SK-N-SH (cell line): ENCODE measurements at regions not wholly inside any gene's neighbourhood (a gene's known extent, or its start where the extent isn't known, plus 50 kb on each side); places are given as distances from the start of the nearest gene placed in this dataset.

Experiments
- CTCF ChIA-PET: fragments of 300-600, 350-600 bp; formaldehyde crosslinking; extraction: SDS; loops from one replicate; lab custom pipeline; 2021; lab: Yijun Ruan, JAX
- POLR2A ChIA-PET: fragments of 350-600 bp; sonication (Branson Sonifier 250); formaldehyde crosslinking; extraction: SDS; loops from one replicate; lab custom pipeline; 2020; ENCODE audit warnings: antibody characterized with exemption, inconsistent platforms; lab: Yijun Ruan, JAX
- DNase-seq: peaks from one replicate; pipeline ENCODE4 v3.0.0; 2012
- H2AFZ ChIP-seq: fragments of 200-600 bp; sonication (generic); 2 replicates; pipeline ENCODE4 v1.8.1; 2016; ENCODE audit warnings: antibody characterized with exemption, mild to moderate bottlenecking, low read depth
- H3F3A ChIP-seq: fragments of 200-600 bp; sonication (generic); replicated peaks from 2 replicates; pipeline ENCODE3; 2016; ENCODE audit warnings: antibody characterized with exemption, mild to moderate bottlenecking; ENCODE audit not compliant: insufficient read depth
- H3K27ac ChIP-seq, 2 experiments: fragments of 200-500 bp in 1 of 2; fragments of 200-600 bp in 1 of 2; sonication (Bioruptor generic) in 1 of 2; sonication (generic), shearing (Covaris generic) in 1 of 2; 2 replicates each; pipeline versions ENCODE4 v1.5.1 to v1.6.1; 2014 to 2016; ENCODE audit warnings: low read depth in 2 of 2, inconsistent platforms in 1 of 2, low read length in 1 of 2, mild to moderate bottlenecking in 1 of 2, mixed read lengths in 1 of 2
- H3K27me3 ChIP-seq: fragments of 200-600 bp; sonication (generic), shearing (Covaris generic); 2 replicates; pipeline ENCODE4 v1.6.1; 2016; ENCODE audit warnings: mixed run types; ENCODE audit not compliant: insufficient read depth
- H3K36me3 ChIP-seq, 2 experiments: fragments of 200-500 bp in 1 of 2; fragments of 200-600 bp in 1 of 2; sonication (Bioruptor generic) in 1 of 2; sonication (generic) in 1 of 2; replicated peaks in 1 of 2; 2 replicates each; pipeline versions ENCODE3 to v1.5.1; 2014 to 2016; ENCODE audit warnings: low read length in 1 of 2, mild to moderate bottlenecking in 1 of 2; ENCODE audit not compliant: insufficient read depth in 2 of 2, control insufficient read depth in 1 of 2
- H3K4me1 ChIP-seq, 2 experiments: fragments of 200-500 bp in 1 of 2; fragments of 200-600 bp in 1 of 2; sonication (Bioruptor generic) in 1 of 2; sonication (generic), shearing (Covaris generic) in 1 of 2; 2 replicates each; pipeline versions ENCODE4 v1.5.1 to v1.6.1; 2014 to 2016; ENCODE audit warnings: low read depth in 1 of 2, low read length in 1 of 2, mixed run types in 1 of 2; ENCODE audit not compliant: insufficient read depth in 2 of 2, control insufficient read depth in 1 of 2
- H3K4me2 ChIP-seq: fragments of 200-600 bp; sonication (generic), shearing (Covaris generic); 2 replicates; pipeline ENCODE4 v1.6.1; 2017; ENCODE audit warnings: mixed run types
- H3K4me3 ChIP-seq, 2 experiments: fragments of 200-500 bp in 1 of 2; fragments of 200-600 bp in 1 of 2; sonication (Bioruptor generic) in 1 of 2; sonication (generic), shearing (Covaris generic) in 1 of 2; 2 replicates each; pipeline versions ENCODE4 v1.5.1 to v1.8.1; 2014 to 2016; ENCODE audit warnings: low read depth in 2 of 2, inconsistent platforms in 1 of 2, low read length in 1 of 2, mild to moderate bottlenecking in 1 of 2, mixed read lengths in 1 of 2, moderate library complexity in 1 of 2
- H3K79me2 ChIP-seq: fragments of 200-600 bp; sonication (generic); 2 replicates; pipeline ENCODE4 v1.8.1; 2017; ENCODE audit warnings: mild to moderate bottlenecking; ENCODE audit not compliant: insufficient read depth
- H3K9ac ChIP-seq: fragments of 200-600 bp; sonication (generic); 2 replicates; pipeline ENCODE4 v1.6.1; 2017; ENCODE audit warnings: mixed run types
- H3K9me2 ChIP-seq: fragments of 200-600 bp; sonication (generic); 2 replicates; pipeline ENCODE4 v1.6.1; 2017; ENCODE audit warnings: mixed run types
- H3K9me3 ChIP-seq: fragments of 200-600 bp; sonication (generic); 2 replicates; pipeline ENCODE4 v1.6.1; 2017; ENCODE audit warnings: mixed run types, mild to moderate bottlenecking, moderate library complexity
- H4K20me1 ChIP-seq: fragments of 200-600 bp; sonication (generic); 2 replicates; pipeline ENCODE4 v1.6.1; 2017; ENCODE audit warnings: mild to moderate bottlenecking, mixed run types; ENCODE audit not compliant: insufficient read depth
- ELF1 ChIP-seq: IDR thresholded peaks from 2 replicates; pipeline ENCODE4 v1.4.0; 2012
- FOSL2 ChIP-seq: IDR thresholded peaks from 2 replicates; pipeline ENCODE4 v1.4.0; 2012; ENCODE audit warnings: low read depth, mild to moderate bottlenecking, moderate library complexity, borderline replicate concordance
- GATA2 ChIP-seq: sonication (generic); formaldehyde crosslinking; IDR thresholded peaks from 2 replicates; pipeline ENCODE4 v1.5.0; 2020; ENCODE audit warnings: mild to moderate bottlenecking, missing genetic modification reagents
- JUND ChIP-seq: IDR thresholded peaks from 2 replicates; pipeline ENCODE4 v1.4.0; 2012
- MAX ChIP-seq: IDR thresholded peaks from 2 replicates; pipeline ENCODE4 v1.4.0; 2012; ENCODE audit warnings: low read depth
- MEF2A ChIP-seq: IDR thresholded peaks from 2 replicates; pipeline ENCODE4 v1.4.0; 2012; ENCODE audit warnings: low read depth, borderline replicate concordance
- REST ChIP-seq: IDR thresholded peaks from 2 replicates; pipeline ENCODE4 v1.6.1; 2012; ENCODE audit warnings: mild to moderate bottlenecking, low read depth, low read length, moderate library complexity
- RFX5 ChIP-seq: IDR thresholded peaks from 2 replicates; pipeline ENCODE4 v1.6.1; 2012; ENCODE audit warnings: mild to moderate bottlenecking, improper control_type of control experiment, low read length
- RXRA ChIP-seq: IDR thresholded peaks from 2 replicates; pipeline ENCODE4 v1.4.0; 2012; ENCODE audit warnings: low read depth, mild to moderate bottlenecking, borderline replicate concordance
- TCF12 ChIP-seq: IDR thresholded peaks from 2 replicates; pipeline ENCODE4 v1.4.0; 2012
- USF2 ChIP-seq: fragments of 150-350 bp; IDR thresholded peaks from 2 replicates; pipeline ENCODE4 v1.6.1; 2017; ENCODE audit warnings: antibody characterized with exemption, low read length, low read depth, borderline replicate concordance
- YY1 ChIP-seq: IDR thresholded peaks from 2 replicates; pipeline ENCODE4 v1.4.0; 2012; ENCODE audit warnings: low read depth, mild to moderate bottlenecking
- ZBTB33 ChIP-seq: IDR thresholded peaks from 2 replicates; pipeline ENCODE4 v1.4.0; 2012; ENCODE audit warnings: low read depth, borderline replicate concordance
- WGBS: methylation state at CpG from one replicate; pipeline ENCODE4 v1.1.6; 2017; ENCODE audit warnings: low lambda C conversion rate; 5-methylcytosine and 5-hydroxymethylcytosine counted together

GRCh38 chr21:27171707-27172106 lies 204.8 kb upstream of the ADAMTS5 start:
- CTCF ChIA-PET: no interaction called here
- H4K20me1 ChIP-seq: no peaks in the 10 kb centered on the region
- no peaks in the 10 kb centered on the region for H3K27me3 ChIP-seq
- no peak overlapping the region for H2AFZ ChIP-seq
- H3K79me2 ChIP-seq: no peaks in the 10 kb centered on the region
- no peak overlapping the region for H3K4me2 ChIP-seq
- no peaks in the 10 kb centered on the region for H3K9me2 ChIP-seq
- H3K4me3 ChIP-seq: no peak overlapping the region
- no peaks in the 10 kb centered on the region for H3K36me3 ChIP-seq
- TF ChIP-seq YY1: no peak
- TF ChIP-seq MEF2A: no peak
- TF ChIP-seq RXRA: no peak
- TF ChIP-seq ELF1: no peak
- H3K4me1 ChIP-seq: no peaks in the 10 kb centered on the region
- no peak overlapping the region for H3K9ac ChIP-seq
- H3K9me3 ChIP-seq: no peaks in the 10 kb centered on the region; the same call in 1 of the 2 replicates
- WGBS: 84% methylated on average over 1 of the region's 1 CpG
- H3F3A ChIP-seq: peaks cover 3% of the 10 kb centered on the region
- H3K27ac ChIP-seq: 0 out of 4 replicates have a peak overlapping the region, but pooled peaks of 1 of the 2 experiments have one; percentile 11
- no peak for DNase-seq
- POLR2A ChIA-PET: no interaction called here

GRCh38 chr21:27168084-27168483 lies 201.2 kb upstream of the ADAMTS5 start:
- POLR2A ChIA-PET: no interaction called here
- no peak for TF ChIP-seq FOSL2
- TF ChIP-seq TCF12: no peak
- TF ChIP-seq USF2: no peak
- TF ChIP-seq YY1: no peak
- no peak for TF ChIP-seq RFX5
- TF ChIP-seq JUND: no peak
- TF ChIP-seq MAX: no peak
- TF ChIP-seq MEF2A: no peak
- no peak for TF ChIP-seq GATA2
- TF ChIP-seq REST: no peak
- TF ChIP-seq RXRA: no peak
- TF ChIP-seq ZBTB33: no peak
- H4K20me1 ChIP-seq: no peaks in the 10 kb centered on the region
- H3K79me2 ChIP-seq: no peaks in the 10 kb centered on the region
- DNase-seq: no peak
- H3K4me1 ChIP-seq: no peaks in the 10 kb centered on the region
- H3K9me2 ChIP-seq: no peaks in the 10 kb centered on the region
- H3K9ac ChIP-seq: no peak overlapping the region
- no peak overlapping the region for H3K4me3 ChIP-seq
- no peaks in the 10 kb centered on the region; the same call in 1 of the 2 replicates for H3K9me3 ChIP-seq
- WGBS: 27% methylated on average over 2 of the region's 2 CpGs
- H3K4me2 ChIP-seq: no peak overlapping the region
- H3K27ac ChIP-seq: no peak overlapping the region
- no peak overlapping the region for H2AFZ ChIP-seq
- CTCF ChIA-PET: no interaction called here
- peaks cover 3% of the 10 kb centered on the region for H3F3A ChIP-seq
- no peaks in the 10 kb centered on the region for H3K36me3 ChIP-seq
- H3K27me3 ChIP-seq: no peaks in the 10 kb centered on the region
